ENCODE measurements at regions not wholly inside any gene's neighbourhood (a gene's known extent, or its start where the extent isn't known, plus 50 kb on each side); places are given as distances from the start of the nearest gene placed in this dataset.

GRCh38 chr5:61215996-61216395, 53.7 kb upstream of the SMIM15 start:
- Histone ChIP-seq H4K20me1 (ENCODE audit: insufficient read depth) (no peaks in the 10 kb centered on the region), H3K36me3 (ENCODE audit: control insufficient read depth in 1 of 2, insufficient read depth in 2 of 2, low read length in 2 of 2) (no peaks in the 10 kb centered on the region), H3K9ac (ENCODE audit: low read length) (no peak overlapping the region), H3K79me2 (ENCODE audit: insufficient read depth, low read length) (no peaks in the 10 kb centered on the region), H3K27me3 (ENCODE audit: insufficient read depth, low read length) (no peaks in the 10 kb centered on the region), H3K4me1 (ENCODE audit: control insufficient read depth in 1 of 2, insufficient read depth in 2 of 2, low read length in 2 of 2) (no peaks in the 10 kb centered on the region), H3K4me2 (ENCODE audit: low read length) (no peak overlapping the region), H3K27ac (ENCODE audit: low read depth, low read length) (no peak overlapping the region), H3K9me2 (ENCODE audit: insufficient read depth) (no peaks in the 10 kb centered on the region), H3K4me3 (replicated peaks in 1 of 2; ENCODE audit: low read depth in 1 of 2, low read length in 2 of 2) (no peak overlapping the region), H2AFZ (ENCODE audit: low read depth, low read length, poor library complexity, severe bottlenecking) (no peak overlapping the region), H3K9me3 (ENCODE audit: control insufficient read depth in 1 of 2, insufficient read depth in 1 of 2, low read depth in 1 of 2, low read length in 2 of 2) (no peaks in the 10 kb centered on the region)
- intact Hi-C loops (cut with micrococcal nuclease) = no loop called here
- ChIA-PET CTCF (no interaction called here), POLR2A (no interaction called here), RAD21 (ENCODE audit: low non-redundant PET in 1 of 2, low total read pairs in 2 of 2, uncharacterized antibody in 2 of 2, unreplicated experiment in 2 of 2) (no interaction called here)
- no peak for DNase-seq (ENCODE audit: low read depth, low spot score)
- TF ChIP-seq POLR2AphosphoS5 (IDR thresholded peaks at IDR 0.05; ENCODE audit: low read depth, low read length) = no peak
- TF ChIP-seq ATF3 (IDR thresholded peaks at IDR 0.05) = no peak
- no peak for TF ChIP-seq RAD21 (IDR thresholded peaks at IDR 0.05; ENCODE audit: low read depth)
- TF ChIP-seq CBX3 (IDR thresholded peaks at IDR 0.05; ENCODE audit: low read depth) = no peak
- no peak for TF ChIP-seq EGR1 (IDR thresholded peaks at IDR 0.05; ENCODE audit: low read depth)
- no peak for TF ChIP-seq SIN3A (IDR thresholded peaks at IDR 0.05; ENCODE audit: low read depth)
- BruUV-seq (replicated peaks) = no TSS peak
- ATAC-seq = no peak

- H4K20me1 ChIP-seq (ENCODE audit: insufficient read depth) = no peaks in the 10 kb centered on the region
- no peaks in the 10 kb centered on the region for H3K27me3 ChIP-seq (ENCODE audit: insufficient read depth, low read length)
- intact Hi-C loops (cut with micrococcal nuclease) = no loop called here
- no peak overlapping the region for H3K4me3 ChIP-seq (replicated peaks in 1 of 2; ENCODE audit: low read depth in 1 of 2, low read length in 2 of 2)
- H3K9me2 ChIP-seq (ENCODE audit: insufficient read depth) = no peaks in the 10 kb centered on the region
- no peak for TF ChIP-seq SRF (IDR thresholded peaks at IDR 0.05; ENCODE audit: low read depth)
- no peak overlapping the region for H3K4me2 ChIP-seq (ENCODE audit: low read length)
- DNase-seq (ENCODE audit: low read depth, low spot score) (no peak), ATAC-seq (no peak)
- H2AFZ ChIP-seq (ENCODE audit: low read depth, low read length, poor library complexity, severe bottlenecking) = no peak overlapping the region
- no peak overlapping the region for H3K27ac ChIP-seq (ENCODE audit: low read depth, low read length)
- H3K9ac ChIP-seq (ENCODE audit: low read length) = no peak overlapping the region
- no peaks in the 10 kb centered on the region for H3K9me3 ChIP-seq (ENCODE audit: control insufficient read depth in 1 of 2, insufficient read depth in 1 of 2, low read depth in 1 of 2, low read length in 2 of 2)
- no peaks in the 10 kb centered on the region for H3K4me1 ChIP-seq (ENCODE audit: control insufficient read depth in 1 of 2, insufficient read depth in 2 of 2, low read length in 2 of 2)
- ChIA-PET CTCF (no interaction called here), POLR2A (no interaction called here), RAD21 (ENCODE audit: low non-redundant PET in 1 of 2, low total read pairs in 2 of 2, uncharacterized antibody in 2 of 2, unreplicated experiment in 2 of 2) (no interaction called here)
- BruUV-seq (replicated peaks) = no TSS peak
- H3K79me2 ChIP-seq (ENCODE audit: insufficient read depth, low read length) = no peaks in the 10 kb centered on the region
- H3K36me3 ChIP-seq (ENCODE audit: control insufficient read depth in 1 of 2, insufficient read depth in 2 of 2, low read length in 2 of 2) = no peaks in the 10 kb centered on the region
Observed at GRCh38 chr5:61216741-61217140, 54.5 kb upstream of the SMIM15 start.

Measured in HCT116 (cell line).